GM18861 (cell line): ENCODE measurements at regions not wholly inside any gene's neighbourhood (a gene's known extent, or its start where the extent isn't known, plus 50 kb on each side); places are given as distances from the start of the nearest gene placed in this dataset.
"Not testable (repeated sequence)": the region's sequence is repeated elsewhere in the genome, so short reads cannot be mapped to it uniquely, and the experiment has no call there.

Experiments used
- ATAC-seq: cut with Tn5 transposase; IDR thresholded peaks from one replicate; pipeline ENCODE4 v1.9.1; 2021; ENCODE audit not compliant: unreplicated experiment

DNA sequence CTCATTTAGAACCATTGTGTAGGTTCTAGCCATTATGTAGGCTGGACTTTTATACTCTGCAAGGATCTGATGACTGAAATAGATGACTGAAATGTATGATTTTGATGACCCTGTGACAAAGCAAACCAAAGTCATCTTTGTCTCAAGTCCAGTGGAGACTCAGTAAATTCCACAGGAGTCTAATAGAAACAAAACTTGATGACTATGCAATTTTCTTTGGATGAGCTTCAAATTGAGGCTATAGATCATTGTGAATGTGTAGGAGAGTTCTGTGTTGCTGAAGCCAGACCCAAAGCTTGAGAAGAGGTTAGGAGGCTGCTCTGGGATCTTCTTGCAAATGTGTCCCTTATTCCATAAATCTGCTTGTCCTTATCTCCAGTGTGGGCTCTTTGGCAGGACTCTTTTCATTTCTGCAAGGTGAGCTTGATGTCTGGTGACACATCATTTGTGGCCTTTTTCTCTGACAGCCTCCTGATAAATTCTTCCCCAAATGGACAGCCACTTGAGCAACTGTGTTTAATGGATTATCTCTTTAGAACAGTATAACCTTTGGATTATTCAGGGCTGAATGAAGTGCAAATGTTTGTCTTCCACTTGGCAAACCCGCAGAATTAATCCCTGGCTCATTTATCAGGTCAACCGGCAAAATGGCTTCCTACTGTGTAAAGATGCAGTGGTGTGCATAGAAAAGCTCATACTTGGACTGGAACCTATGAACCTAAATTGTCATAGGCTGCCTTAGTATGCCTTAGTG, 235.1 kb upstream of the ANKH start:
- ATAC-seq = no peak

DNA sequence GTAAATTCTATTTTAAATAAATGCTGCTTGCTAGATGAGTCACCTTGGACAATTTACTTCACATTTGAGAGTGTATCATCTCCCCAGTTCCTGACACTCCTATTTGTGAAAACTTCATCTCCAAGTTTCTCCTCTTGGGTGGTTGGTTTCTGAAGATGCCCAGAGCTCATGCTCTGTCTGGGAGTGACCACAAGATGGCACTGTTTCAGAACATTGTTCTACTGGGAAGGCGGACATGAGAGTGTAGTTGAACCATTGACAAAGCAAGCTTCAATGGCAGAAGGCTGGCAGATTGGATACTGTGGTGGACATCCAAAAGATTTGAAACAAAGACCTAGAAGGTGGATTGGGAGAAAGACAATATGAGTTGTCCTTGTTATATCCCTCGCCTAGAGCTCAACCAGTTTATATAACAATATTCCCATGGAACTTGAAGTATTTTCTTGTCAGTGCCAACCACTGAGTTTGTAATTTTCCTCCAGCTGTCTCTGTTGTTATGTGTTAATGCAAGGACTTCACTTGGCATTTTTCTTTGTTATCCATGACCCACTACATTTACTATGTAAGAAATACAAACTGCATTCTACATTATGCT, 234.3 kb upstream of the ANKH start:
- peak; percentile 89 for ATAC-seq

DNA sequence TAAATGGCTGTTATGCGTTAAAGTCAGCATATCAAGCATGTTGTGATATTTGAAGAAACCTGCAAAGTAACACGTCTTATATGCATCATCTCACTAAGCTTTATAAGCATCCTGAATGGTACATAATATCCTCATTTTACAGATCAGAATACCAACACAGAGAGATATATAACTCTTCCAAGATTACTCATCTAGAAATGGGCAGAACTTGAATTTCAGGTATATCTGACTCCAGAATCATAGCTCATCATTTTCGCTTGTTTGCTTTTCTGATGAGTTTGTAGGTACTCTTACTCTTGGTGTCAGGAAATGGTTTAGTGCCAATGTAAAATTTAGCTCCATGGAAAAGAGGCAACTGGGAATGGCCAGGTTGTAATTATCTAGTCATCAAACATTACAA, 232.3 kb upstream of the ANKH start:
- no peak for ATAC-seq

- ATAC-seq = no peak
Measured at GRCh38 chr5:15103130-15103529, 231.6 kb upstream of the ANKH start.

- no peak for ATAC-seq
Measured at GRCh38 chr5:15097552-15097951, 226.0 kb upstream of the ANKH start.

GRCh38 chr5:15096686-15097085, 225.1 kb upstream of the ANKH start:
- not testable (repeated sequence) for ATAC-seq

DNA sequence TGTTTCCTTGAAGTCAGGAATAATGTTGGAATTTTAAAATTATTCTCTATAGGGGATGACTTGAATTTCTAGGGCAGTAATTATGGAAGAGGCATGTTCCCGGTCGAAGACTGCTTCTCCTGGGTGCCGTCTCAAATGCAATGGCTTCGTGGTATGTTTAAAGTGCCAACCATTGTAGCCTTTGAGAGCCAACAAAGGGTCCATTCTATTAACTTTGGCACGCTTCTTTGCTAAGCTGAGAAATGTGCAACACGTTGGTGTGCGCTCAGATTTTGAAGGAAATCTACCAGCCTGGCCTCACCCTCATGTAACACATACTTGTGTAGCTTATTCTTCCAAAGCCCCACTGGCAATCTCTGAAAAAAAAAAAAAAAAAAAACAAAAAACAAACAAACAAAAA, 221.2 kb upstream of the ANKH start:
- no peak for ATAC-seq

- no peak for ATAC-seq
Measured at GRCh38 chr5:15085671-15086070, 214.1 kb upstream of the ANKH start.

DNA sequence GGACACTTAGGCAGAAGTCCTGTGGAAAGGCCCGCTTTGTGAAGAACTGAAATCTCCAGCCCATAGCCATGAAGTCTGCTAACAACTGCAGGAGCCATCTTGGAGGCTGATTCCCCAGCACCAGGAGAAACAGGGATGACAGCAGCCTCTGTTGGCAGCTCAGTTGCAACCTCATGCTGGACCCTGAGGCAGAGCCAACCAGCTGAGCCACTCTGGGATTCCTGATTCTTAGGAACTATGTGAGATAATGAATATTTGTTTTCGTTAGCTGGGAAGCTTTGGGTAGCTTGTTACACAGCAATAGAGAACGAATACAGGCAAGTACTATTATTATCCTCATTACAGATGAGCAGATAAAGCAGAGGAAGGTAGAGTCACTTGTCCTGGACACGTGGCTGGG, 210.5 kb upstream of the ANKH start:
- no peak for ATAC-seq

DNA sequence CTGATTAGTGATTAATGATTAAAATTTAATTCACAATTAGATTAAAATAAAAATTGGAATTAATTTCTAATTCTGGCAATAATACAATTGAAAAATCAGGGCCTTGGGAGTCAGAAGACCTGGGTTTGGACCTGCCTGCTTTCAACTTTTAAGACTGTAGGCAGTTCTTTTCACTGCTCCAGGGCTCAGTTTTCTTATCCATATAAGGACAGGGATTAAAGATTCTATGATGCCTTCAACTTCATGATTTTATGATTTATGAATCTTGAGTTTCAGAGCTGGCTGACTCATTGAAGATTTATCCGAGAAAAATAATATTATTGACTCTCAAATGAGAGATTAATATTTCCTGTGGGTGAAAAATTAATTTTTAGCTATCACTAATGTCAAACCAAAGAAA, 208.6 kb upstream of the ANKH start:
- ATAC-seq = no peak

- no peak for ATAC-seq
Measured at GRCh38 chr5:15079566-15079965, 208.0 kb upstream of the ANKH start.

- ATAC-seq = no peak
Measured at GRCh38 chr5:15074651-15075050, 203.1 kb upstream of the ANKH start.

DNA sequence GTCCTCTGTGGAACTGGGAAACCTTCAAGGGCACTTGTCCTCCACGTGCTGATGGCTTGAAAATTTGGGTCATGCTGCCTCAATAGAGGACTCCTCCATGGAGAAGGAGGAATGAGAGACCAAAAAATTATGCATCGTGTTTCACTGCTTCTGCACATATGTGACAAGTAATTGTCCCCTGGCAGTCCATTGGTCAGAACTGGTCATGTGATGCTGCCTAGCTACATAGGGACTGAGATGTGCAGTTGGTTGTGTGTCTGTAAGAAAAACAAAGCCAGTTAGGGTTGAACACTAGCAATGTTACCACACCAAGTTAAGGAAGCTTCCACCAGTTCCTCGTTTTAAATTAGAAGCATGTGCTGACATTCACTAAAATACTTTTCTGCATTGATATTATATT, 201.9 kb upstream of the ANKH start:
- no peak for ATAC-seq

GRCh38 chr5:15070907-15071306, 199.3 kb upstream of the ANKH start:
- ATAC-seq = no peak

GRCh38 chr5:15069407-15069905, 197.9 kb upstream of the ANKH start:
- ATAC-seq = no peak

DNA sequence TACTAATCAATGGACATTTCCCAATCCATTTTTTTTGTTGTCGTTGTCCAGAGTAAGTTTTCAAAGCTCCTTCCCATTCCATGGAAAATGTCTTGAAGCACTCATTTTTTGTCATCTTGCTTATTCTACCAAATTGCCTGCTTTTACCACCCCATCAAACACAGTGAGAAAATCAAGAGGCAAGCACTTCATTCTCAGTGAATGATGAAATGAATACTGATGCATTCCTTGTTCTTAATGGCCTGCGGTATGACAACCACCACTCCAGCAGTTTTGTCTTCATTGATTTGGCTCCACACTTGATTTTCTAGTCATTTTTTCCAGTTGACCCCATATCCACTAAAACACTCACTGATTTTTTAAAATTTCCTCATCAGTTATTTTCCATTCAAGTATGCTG, 193.5 kb upstream of the ANKH start:
- ATAC-seq = no peak

DNA sequence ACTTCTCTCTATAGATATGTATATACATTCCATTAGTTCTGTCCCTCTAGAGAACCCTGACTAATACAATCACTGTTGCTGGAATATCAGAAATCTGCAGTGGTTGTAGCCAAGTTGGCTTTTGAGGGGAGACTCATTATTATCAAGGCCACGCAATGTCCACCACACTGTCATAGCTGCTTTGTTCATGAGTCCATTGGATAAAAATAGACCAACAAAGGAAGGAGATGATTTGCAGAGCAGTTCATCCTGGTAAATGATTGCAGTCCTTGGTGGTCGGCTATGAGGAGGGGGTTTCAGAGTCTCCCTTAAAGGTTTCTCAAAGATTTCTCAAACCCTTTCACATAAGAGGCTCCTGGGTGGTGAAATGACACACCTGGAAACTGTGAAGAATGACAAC, 192.8 kb upstream of the ANKH start:
- ATAC-seq = no peak

GRCh38 chr5:15056988-15057592, 185.5 kb upstream of the ANKH start:
- ATAC-seq = no peak

DNA sequence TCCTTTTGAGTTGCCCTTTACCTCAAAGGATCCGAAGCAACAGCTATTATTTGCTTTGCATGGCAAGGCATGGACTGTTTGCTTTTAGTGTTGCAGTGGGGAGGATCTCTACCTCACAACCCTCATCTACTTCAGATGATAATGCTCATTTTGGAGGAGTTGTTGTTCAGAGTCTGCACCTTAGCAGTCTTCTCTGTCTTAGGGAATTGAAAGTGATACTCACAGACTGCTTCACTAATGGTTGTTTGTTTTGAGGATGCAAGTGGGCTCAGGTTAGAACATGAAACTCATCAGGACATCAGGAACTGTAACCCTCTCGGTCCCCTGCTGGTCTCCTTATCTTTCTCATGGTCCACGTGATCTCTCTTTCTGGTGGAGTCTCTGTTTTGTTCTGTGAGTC, 172.9 kb upstream of the ANKH start:
- no peak for ATAC-seq

- ATAC-seq = no peak
Measured at GRCh38 chr5:15037247-15037908, 165.8 kb upstream of the ANKH start.

DNA sequence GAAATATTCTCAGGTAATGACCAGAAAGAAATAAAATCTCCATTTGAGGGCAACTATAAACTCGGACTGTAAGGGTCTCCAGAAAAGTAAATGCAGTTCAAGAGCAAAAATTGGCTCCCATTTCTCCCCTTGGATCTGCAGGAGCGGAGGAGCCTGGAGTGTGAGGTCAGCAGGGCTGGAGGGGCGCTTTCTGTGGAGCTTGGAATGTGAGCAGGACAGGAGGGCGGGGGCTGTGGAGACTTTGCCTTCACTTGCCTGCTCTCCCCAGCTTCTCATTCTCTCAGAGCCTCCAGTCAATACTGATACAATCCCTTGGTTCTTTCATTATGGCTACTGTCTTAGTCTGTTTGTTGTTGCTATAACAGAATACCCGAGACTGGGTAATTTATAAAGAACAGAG, 162.8 kb upstream of the ANKH start:
- ATAC-seq = no peak

DNA sequence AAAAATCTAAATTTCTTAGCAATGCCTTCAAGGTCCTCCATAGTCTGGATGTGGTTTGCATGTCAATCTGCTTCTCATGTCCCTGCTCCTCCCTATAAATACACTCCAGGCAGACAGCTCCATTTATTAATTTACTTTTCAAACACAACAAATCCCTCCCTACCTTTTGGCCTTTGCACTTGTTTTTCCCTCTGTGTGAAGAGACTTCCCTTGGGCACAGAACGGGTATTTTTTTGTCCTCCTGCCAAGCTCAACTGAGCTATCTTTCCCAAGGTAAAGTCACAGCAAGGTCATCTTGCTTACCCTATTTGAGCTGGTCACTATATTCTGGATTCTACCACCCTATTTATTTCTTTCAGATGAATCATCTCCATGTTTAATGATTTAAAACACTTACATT, 159.6 kb upstream of the ANKH start:
- ATAC-seq = no peak
